Esophagus (tissue), 2 donors: ENCODE measurements at regions not wholly inside any gene's neighbourhood (a gene's known extent, or its start where the extent isn't known, plus 50 kb on each side); places are given as distances from the start of the nearest gene placed in this dataset.

Experiments used
- H3K27ac ChIP-seq, 2 donors: one replicate each; pipeline ENCODE4 v1.5.1; 2013; ENCODE audit warnings: low read depth in 2 of 2, mild to moderate bottlenecking in 2 of 2, inconsistent platforms in 1 of 2, low read length in 1 of 2, moderate library complexity in 1 of 2
- H3K27me3 ChIP-seq, 2 donors: one replicate each; pipeline ENCODE4 v1.6.1; 2013; ENCODE audit warnings: low read length in 2 of 2, control low read depth in 1 of 2, mild to moderate bottlenecking in 1 of 2; ENCODE audit not compliant: insufficient read depth in 2 of 2, control insufficient read depth in 1 of 2
- H3K36me3 ChIP-seq, 2 donors: one replicate each; pipeline ENCODE4 v1.6.1; 2013; ENCODE audit warnings: low read length in 1 of 2; ENCODE audit not compliant: control insufficient read depth in 2 of 2, insufficient read depth in 2 of 2
- H3K4me1 ChIP-seq, 2 donors: one replicate each; pipeline ENCODE4 v1.6.1; 2013; ENCODE audit warnings: low read length in 1 of 2; ENCODE audit not compliant: control insufficient read depth in 2 of 2, insufficient read depth in 2 of 2
- H3K4me3 ChIP-seq, 2 donors: one replicate each; pipeline ENCODE4 v1.5.1; 2013; ENCODE audit warnings: low read length in 2 of 2, mild to moderate bottlenecking in 2 of 2, low read depth in 1 of 2, moderate library complexity in 1 of 2
- H3K9me3 ChIP-seq, 2 donors: one replicate each; pipeline ENCODE4 v1.6.1; 2013; ENCODE audit warnings: mild to moderate bottlenecking in 2 of 2, low read depth in 1 of 2, low read length in 1 of 2, moderate library complexity in 1 of 2; ENCODE audit not compliant: control insufficient read depth in 2 of 2, insufficient read depth in 1 of 2
- WGBS, 2 donors: extraction: QIAGEN DNeasy Blood & Tissue Kit; methylation state at CpG; one replicate each; pipeline ENCODE4 v1.1.7; 2013; 5-methylcytosine and 5-hydroxymethylcytosine counted together
- donor health status: healthy with polysubstance abuse.
- donor health status: Bipolar disorder and iron deficiency.

GRCh38 chr3:145182196-145182911 is 978.6 kb downstream of the PLOD2 start:
- H3K4me1 ChIP-seq = no peaks in the 10 kb centered on the region
- no peaks in the 10 kb centered on the region for H3K36me3 ChIP-seq
- no peak overlapping the region for H3K27ac ChIP-seq
- no peak overlapping the region for H3K4me3 ChIP-seq
- H3K27me3 ChIP-seq = no peaks in the 10 kb centered on the region
- WGBS, 2 donors = 25 to 46% methylated on average over 4 of the region's 4 CpGs
- H3K9me3 ChIP-seq = no peaks in the 10 kb centered on the region

- Histone ChIP-seq H3K4me3 (no peak overlapping the region), H3K36me3 (no peaks in the 10 kb centered on the region), H3K27me3 (no peaks in the 10 kb centered on the region), H3K9me3 (no peaks in the 10 kb centered on the region), H3K4me1 (no peaks in the 10 kb centered on the region), H3K27ac (no peak overlapping the region)
- WGBS, 2 donors = 47% methylated on average over 3 of the region's 3 CpGs
Measured at GRCh38 chr3:145183261-145183660, 977.7 kb downstream of the PLOD2 start.

- Histone ChIP-seq H3K9me3 (no peaks in the 10 kb centered on the region), H3K36me3 (no peaks in the 10 kb centered on the region), H3K27me3 (no peaks in the 10 kb centered on the region), H3K4me1 (no peaks in the 10 kb centered on the region), H3K4me3 (no peak overlapping the region), H3K27ac (no peak overlapping the region)
- WGBS, 2 donors = 77 to 81% methylated on average over 2 of the region's 2 CpGs
Measured at GRCh38 chr3:145188079-145188770, 972.8 kb downstream of the PLOD2 start.

- H3K4me1 ChIP-seq = no peaks in the 10 kb centered on the region
- WGBS, 2 donors = 95 to 98% methylated on average over 2 of the region's 2 CpGs
- no peak overlapping the region for H3K4me3 ChIP-seq
- H3K27ac ChIP-seq = no peak overlapping the region
- no peaks in the 10 kb centered on the region for H3K27me3 ChIP-seq
- no peaks in the 10 kb centered on the region for H3K9me3 ChIP-seq
- H3K36me3 ChIP-seq = no peaks in the 10 kb centered on the region
Measured at GRCh38 chr3:145190138-145190537, 970.8 kb downstream of the PLOD2 start.

- WGBS, 2 donors = 75 to 84% methylated on average over 1 of the region's 1 CpG
- Histone ChIP-seq H3K4me3 (no peak overlapping the region), H3K27ac (no peak overlapping the region), H3K27me3 (no peaks in the 10 kb centered on the region), H3K4me1 (no peaks in the 10 kb centered on the region), H3K36me3 (no peaks in the 10 kb centered on the region), H3K9me3 (no peaks in the 10 kb centered on the region)
Measured at GRCh38 chr3:145190761-145191160, 970.2 kb downstream of the PLOD2 start.

- 67 to 80% methylated on average over 1 of the region's 1 CpG for WGBS, 2 donors
- H3K4me3 ChIP-seq = no peak overlapping the region
- no peak overlapping the region for H3K27ac ChIP-seq
- H3K9me3 ChIP-seq = no peaks in the 10 kb centered on the region
- no peaks in the 10 kb centered on the region for H3K4me1 ChIP-seq
- H3K36me3 ChIP-seq = no peaks in the 10 kb centered on the region
- no peaks in the 10 kb centered on the region for H3K27me3 ChIP-seq
Measured at GRCh38 chr3:145191543-145191942, 969.4 kb downstream of the PLOD2 start.

- no peaks in the 10 kb centered on the region for H3K27me3 ChIP-seq
- no peaks in the 10 kb centered on the region for H3K4me1 ChIP-seq
- H3K4me3 ChIP-seq = no peak overlapping the region
- H3K36me3 ChIP-seq = no peaks in the 10 kb centered on the region
- WGBS, 2 donors = 42 to 56% methylated on average over 1 of the region's 1 CpG
- no peak overlapping the region for H3K27ac ChIP-seq
- H3K9me3 ChIP-seq = no peaks in the 10 kb centered on the region
Measured at GRCh38 chr3:145197051-145197820, 963.7 kb downstream of the PLOD2 start.

GRCh38 chr3:145197821-145198220 is 963.2 kb downstream of the PLOD2 start:
- Histone ChIP-seq H3K4me1 (no peaks in the 10 kb centered on the region), H3K36me3 (no peaks in the 10 kb centered on the region)
- 70 to 74% methylated on average over 1 of the region's 1 CpG for WGBS, 2 donors

GRCh38 chr3:145209561-145209960 is 951.4 kb downstream of the PLOD2 start:
- Histone ChIP-seq H3K4me1 (no peaks in the 10 kb centered on the region), H3K27ac (no peak overlapping the region), H3K4me3 (no peak overlapping the region), H3K9me3 (no peaks in the 10 kb centered on the region), H3K27me3 (no peaks in the 10 kb centered on the region), H3K36me3 (no peaks in the 10 kb centered on the region)
- WGBS, 2 donors = 60 to 66% methylated on average over 5 of the region's 5 CpGs

More at GRCh38 chr3:145197821-145198220, 963.2 kb downstream of the PLOD2 start:
- Histone ChIP-seq H3K27me3 (no peaks in the 10 kb centered on the region), H3K4me3 (no peak overlapping the region), H3K9me3 (no peaks in the 10 kb centered on the region), H3K27ac (no peak overlapping the region)
